Osteocyte (in vitro differentiated cells): ENCODE measurements at regions not wholly inside any gene's neighbourhood (a gene's known extent, or its start where the extent isn't known, plus 50 kb on each side); places are given as distances from the start of the nearest gene placed in this dataset.

Source experiments
- DNase-seq: peaks from one replicate; pipeline ENCODE4 v3.0.0; 2021; ENCODE audit warnings: mixed read lengths; ENCODE audit not compliant: unreplicated experiment; ENCODE audit errors: extremely low spot score
- H3K27ac Mint-ChIP-seq: one replicate; pipeline ENCODE4 v1.8.0; 2021; ENCODE audit warnings: mild to moderate bottlenecking, mixed read lengths; ENCODE audit not compliant: unreplicated experiment
- H3K27me3 Mint-ChIP-seq: one replicate; pipeline ENCODE4 v1.8.0; 2021; ENCODE audit warnings: mixed read lengths; ENCODE audit not compliant: unreplicated experiment
- H3K36me3 Mint-ChIP-seq: one replicate; pipeline ENCODE4 v1.8.0; 2021; ENCODE audit warnings: mixed read lengths; ENCODE audit not compliant: unreplicated experiment
- H3K4me1 Mint-ChIP-seq: one replicate; pipeline ENCODE4 v1.8.0; 2021; ENCODE audit warnings: mixed read lengths; ENCODE audit not compliant: unreplicated experiment
- H3K4me3 Mint-ChIP-seq: one replicate; pipeline ENCODE4 v1.8.0; 2021; ENCODE audit warnings: mild to moderate bottlenecking, moderate library complexity, mixed read lengths; ENCODE audit not compliant: unreplicated experiment
- H3K9me3 Mint-ChIP-seq: one replicate; pipeline ENCODE4 v1.8.0; 2021; ENCODE audit warnings: mixed read lengths; ENCODE audit not compliant: unreplicated experiment
- CTCF ChIP-seq: fragments of 200-600 bp; sonication (generic); IDR thresholded peaks from 2 replicates; pipeline ENCODE4 v1.5.0; 2021; ENCODE audit warnings: antibody characterized with exemption, mild to moderate bottlenecking, moderate library complexity

- H3K27me3 Mint-ChIP-seq, result no peaks in the 10 kb centered on the region
- TF ChIP-seq CTCF, result no peak
- H3K36me3 Mint-ChIP-seq, result no peaks in the 10 kb centered on the region
- no peaks in the 10 kb centered on the region for H3K9me3 Mint-ChIP-seq
- no peak for DNase-seq
- H3K4me3 Mint-ChIP-seq, result no peak overlapping the region
- H3K27ac Mint-ChIP-seq, result no peak overlapping the region
- no peaks in the 10 kb centered on the region for H3K4me1 Mint-ChIP-seq
Measured at GRCh38 chr12:25718081-25718731, 165.1 kb upstream of the LMNTD1 start.

GRCh38 chr12:25719505-25719904, 166.4 kb upstream of the LMNTD1 start:
- H3K36me3 Mint-ChIP-seq, result no peaks in the 10 kb centered on the region
- H3K4me3 Mint-ChIP-seq, result no peak overlapping the region
- H3K4me1 Mint-ChIP-seq, result no peaks in the 10 kb centered on the region
- no peak overlapping the region for H3K27ac Mint-ChIP-seq
- no peak for TF ChIP-seq CTCF
- H3K27me3 Mint-ChIP-seq, result no peaks in the 10 kb centered on the region
- no peaks in the 10 kb centered on the region for H3K9me3 Mint-ChIP-seq
- DNase-seq, result no peak

DNA sequence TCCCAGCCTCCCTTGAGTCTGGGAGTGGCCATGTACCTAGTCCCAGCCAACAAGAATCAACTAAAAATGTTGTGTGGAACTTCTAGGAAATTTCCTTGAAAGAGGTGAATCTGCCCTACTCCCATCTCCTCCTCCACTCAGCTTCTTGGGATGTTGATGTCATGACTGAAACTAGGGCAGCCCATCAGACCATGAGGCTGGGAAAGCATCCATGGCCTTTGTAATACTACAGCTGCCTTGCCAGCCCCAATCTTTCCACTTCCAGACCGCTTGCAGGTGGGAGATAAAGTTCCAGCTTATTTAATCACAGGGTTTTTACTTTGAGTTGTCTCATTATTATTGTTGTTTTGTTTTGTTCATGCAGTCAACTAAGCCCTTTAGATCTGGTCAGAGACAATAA, 170.3 kb upstream of the LMNTD1 start:
- no peak overlapping the region for H3K4me3 Mint-ChIP-seq
- H3K9me3 Mint-ChIP-seq, result no peaks in the 10 kb centered on the region
- no peaks in the 10 kb centered on the region for H3K4me1 Mint-ChIP-seq
- H3K27ac Mint-ChIP-seq, result no peak overlapping the region
- TF ChIP-seq CTCF, result no peak
- DNase-seq, result no peak
- H3K36me3 Mint-ChIP-seq, result no peaks in the 10 kb centered on the region
- H3K27me3 Mint-ChIP-seq, result no peaks in the 10 kb centered on the region

DNA sequence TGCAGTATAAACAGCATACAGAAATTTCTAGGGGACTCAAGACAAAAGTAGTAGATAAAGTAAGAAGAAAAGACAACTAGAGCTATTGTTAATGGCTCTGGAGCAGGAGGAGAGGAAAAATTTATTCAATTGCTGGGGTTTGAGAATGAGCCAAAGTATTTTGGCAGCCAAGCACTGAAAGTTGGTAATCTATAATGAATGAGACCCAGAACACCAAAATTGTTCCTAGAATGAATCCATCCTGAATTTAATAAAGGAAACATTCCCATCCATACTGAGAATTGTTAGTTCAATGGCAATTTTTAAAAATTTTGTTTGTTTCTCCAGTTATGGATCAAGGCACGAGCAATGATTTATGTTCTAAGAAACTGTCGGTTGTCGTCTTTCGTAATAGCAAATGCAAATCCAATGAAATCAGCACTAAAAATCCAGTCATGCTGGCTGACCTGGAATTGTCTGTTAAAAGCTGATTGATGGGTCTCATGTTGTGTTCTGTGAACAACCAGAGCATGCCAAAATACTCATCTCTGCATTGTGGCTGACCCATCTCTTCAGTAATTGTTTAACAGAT, 170.9 kb upstream of the LMNTD1 start:
- no peak overlapping the region for H3K4me3 Mint-ChIP-seq

More for the DNA sequence above, 170.9 kb upstream of the LMNTD1 start:
- Mint-ChIP-seq H3K9me3 (no peaks in the 10 kb centered on the region), H3K36me3 (no peaks in the 10 kb centered on the region), H3K27me3 (no peaks in the 10 kb centered on the region), H3K4me1 (no peaks in the 10 kb centered on the region), H3K27ac (no peak overlapping the region)
- no peak for DNase-seq
- TF ChIP-seq CTCF, result no peak
